ENCODE measurements at regions not wholly inside any gene's neighbourhood (a gene's known extent, or its start where the extent isn't known, plus 50 kb on each side); places are given as distances from the start of the nearest gene placed in this dataset.

- TF ChIP-seq CTCF (IDR thresholded peaks at IDR 0.05; ENCODE audit: control extremely low read depth in 1 of 3, insufficient read depth in 1 of 3, low read depth in 1 of 3, low read length in 3 of 3) (no peak), FOSL1 (IDR thresholded peaks at IDR 0.05; ENCODE audit: insufficient read depth, low read depth, low read length) (no peak)
These were observed 176.3 kb downstream of the RASSF9 start (continued) for GRCh38 chr12:85659754-85660530.
